ENCODE measurements at regions not wholly inside any gene's neighbourhood (a gene's known extent, or its start where the extent isn't known, plus 50 kb on each side); places are given as distances from the start of the nearest gene placed in this dataset.
A peak's percentile ranks its signal among the peaks of the same experiment; 100 is the strongest.
"Not testable (repeated sequence)": the region's sequence is repeated elsewhere in the genome, so short reads cannot be mapped to it uniquely, and the experiment has no call there.

DNA sequence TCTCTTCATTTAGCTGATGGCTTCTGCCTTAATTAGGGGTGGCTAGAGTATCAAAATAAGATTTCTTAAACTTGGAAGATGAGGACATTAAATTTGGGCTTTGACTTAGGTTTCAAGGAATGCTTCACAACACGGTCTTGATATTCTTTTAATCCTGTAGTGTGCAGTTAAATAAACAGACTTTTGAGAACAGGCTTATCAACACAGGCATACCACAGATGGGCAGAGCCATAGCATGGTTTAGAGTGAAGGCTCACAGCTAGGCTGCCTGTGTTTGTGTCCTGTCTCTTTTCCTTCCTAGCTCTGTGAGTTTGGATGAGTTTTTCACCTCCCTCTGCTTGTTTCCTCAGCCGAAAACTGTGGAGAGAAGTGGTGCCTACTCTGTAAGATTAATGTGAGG is 102.3 kb upstream of the IPO9 start:
- DNase-seq (ENCODE audit: missing footprints) (no peak), ATAC-seq (no peak)
- intact Hi-C loops (cut with DNase I), result no loop called here

DNA sequence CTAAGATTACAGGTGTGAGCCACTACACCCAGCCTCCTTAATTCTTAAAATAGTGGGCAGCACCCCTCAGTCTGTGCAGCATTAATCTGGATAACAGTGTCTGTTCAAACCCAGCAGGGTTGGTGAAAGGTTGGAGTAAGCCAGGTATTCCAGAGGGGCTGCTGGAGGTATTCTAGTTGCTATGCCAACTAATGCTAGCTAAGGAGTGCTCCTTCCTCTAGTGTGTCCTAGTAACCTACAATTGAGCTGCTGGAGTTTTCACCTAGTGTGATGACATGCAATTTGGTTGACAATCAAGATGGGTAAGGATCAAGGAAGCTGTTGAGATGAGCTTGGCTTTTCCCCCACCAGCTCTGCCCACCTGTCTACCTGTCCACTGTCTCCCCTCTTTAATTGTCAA is 100.2 kb upstream of the IPO9 start:
- ATAC-seq (no peak), DNase-seq (ENCODE audit: missing footprints) (no peak)
- intact Hi-C loops (cut with DNase I), result no loop called here

DNA sequence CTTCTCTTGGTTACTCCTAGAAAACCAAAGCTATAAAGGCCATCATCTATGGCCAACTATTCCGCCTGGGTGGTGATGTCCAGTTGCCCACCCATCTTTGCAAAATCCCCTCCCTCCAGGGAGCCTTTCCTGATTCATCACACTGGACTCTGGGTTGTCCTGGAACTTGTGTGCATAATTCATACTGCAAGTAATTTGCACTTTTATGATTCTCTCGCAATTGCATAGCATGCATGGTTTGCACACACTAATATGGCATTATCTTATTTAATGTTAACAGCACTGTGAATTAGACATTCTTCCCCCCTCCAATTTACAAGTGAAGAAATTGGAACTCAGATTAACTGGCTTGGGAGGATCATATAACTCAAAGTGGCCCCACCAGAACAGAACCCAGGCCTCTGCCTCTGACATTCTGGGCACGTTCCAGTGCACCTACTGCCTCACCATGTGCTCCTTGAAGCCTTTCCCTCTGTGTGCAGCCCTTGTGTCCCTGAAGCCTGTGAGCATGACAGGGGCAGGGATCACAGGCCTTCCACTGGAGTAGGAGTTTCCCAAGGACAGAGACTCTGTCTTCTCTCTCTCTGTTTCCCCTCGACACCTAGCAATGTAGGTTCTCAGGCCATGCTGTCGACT is 98.9 kb upstream of the IPO9 start:
- no peak for ATAC-seq
- no peak for DNase-seq (ENCODE audit: missing footprints)
- intact Hi-C loops (cut with DNase I), result no loop called here

DNA sequence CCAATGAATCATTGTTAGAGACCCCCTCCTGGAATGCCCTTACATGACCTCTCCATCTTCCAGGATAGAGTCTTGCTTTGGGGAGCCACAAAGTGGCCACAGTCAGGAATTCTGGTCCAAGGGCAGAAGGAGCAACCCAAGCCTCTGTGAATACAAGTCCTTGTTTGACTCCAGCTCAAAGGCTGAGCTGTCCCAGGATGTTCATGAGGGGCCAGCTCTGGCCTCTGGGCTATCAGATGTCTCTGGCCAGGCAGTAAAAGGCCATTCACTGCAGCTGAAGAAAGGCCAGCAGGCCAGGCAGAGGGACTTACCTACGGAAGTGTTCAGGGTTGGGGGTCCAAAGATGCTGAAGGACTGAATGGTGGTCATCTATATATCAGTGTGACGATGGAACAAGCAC is 98.3 kb upstream of the IPO9 start:
- intact Hi-C loops (cut with DNase I), result no loop called here
- ATAC-seq (peak; percentile 13), DNase-seq (ENCODE audit: missing footprints) (no peak)

DNA sequence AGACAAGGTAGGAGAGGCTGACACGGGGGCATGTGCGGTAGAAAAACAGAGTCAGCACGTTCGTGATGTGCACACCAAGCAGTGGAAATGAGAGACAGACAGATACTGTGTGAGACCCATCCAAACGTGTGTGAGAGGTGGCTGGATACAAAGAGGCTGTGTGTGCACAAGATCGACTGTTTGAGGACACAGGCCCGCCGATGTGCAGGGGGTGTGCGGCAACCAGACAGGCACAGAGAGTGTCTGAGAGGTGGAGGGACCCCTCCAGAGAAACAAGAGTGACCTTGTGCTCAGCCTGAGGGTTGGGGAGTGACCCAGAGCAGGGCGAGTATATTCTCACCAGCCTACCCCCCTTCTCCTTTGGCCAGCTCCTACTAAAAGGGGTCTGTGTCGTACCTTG is 97.8 kb upstream of the IPO9 start:
- ATAC-seq, result peak; percentile 14
- intact Hi-C loops (cut with DNase I), result no loop called here
- no peak for DNase-seq (ENCODE audit: missing footprints)

DNA sequence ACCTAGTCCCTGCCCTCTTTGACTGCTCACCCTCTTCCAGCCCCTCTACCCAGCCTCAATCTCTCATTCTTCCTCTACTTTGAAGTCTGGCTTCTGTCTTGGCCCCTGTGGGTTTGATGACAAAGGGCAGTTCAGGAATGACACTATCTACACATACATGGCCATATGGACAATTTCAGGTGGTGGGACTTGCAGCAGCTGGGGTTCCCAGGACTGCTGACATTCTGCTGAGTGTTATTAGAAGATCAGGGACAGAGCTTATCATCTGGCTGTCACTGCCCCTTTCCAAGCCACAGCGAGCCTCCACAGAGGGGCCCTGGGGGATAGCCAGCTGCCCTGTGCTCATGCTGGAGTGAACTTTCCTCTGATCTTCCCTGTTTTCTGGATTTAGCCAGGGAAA is 97.4 kb upstream of the IPO9 start:
- intact Hi-C loops (cut with DNase I), result no loop called here
- DNase-seq (ENCODE audit: missing footprints), result peak; percentile 87
- peak; percentile 90 for ATAC-seq

DNA sequence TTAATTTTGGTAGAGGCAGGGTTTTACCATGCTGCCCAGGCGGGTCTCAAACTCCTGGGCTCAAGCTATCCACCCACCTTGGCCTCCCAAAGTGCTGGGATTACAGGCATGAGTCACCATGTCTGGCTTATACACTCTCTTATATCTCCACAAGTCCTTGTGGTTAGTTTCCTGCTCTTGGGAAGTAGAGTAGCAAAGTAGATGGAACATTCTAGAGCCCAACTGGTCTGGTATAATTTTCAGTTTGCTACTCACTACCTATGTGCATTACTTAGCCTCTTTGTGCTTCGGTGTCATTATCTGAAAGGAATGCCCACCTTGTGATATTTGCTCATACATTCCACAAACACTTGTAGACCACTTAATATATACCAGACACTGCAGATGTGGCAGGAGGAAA is 96.6 kb upstream of the IPO9 start:
- no peak for DNase-seq (ENCODE audit: missing footprints)
- intact Hi-C loops (cut with DNase I), result no loop called here
- ATAC-seq, result no peak

DNA sequence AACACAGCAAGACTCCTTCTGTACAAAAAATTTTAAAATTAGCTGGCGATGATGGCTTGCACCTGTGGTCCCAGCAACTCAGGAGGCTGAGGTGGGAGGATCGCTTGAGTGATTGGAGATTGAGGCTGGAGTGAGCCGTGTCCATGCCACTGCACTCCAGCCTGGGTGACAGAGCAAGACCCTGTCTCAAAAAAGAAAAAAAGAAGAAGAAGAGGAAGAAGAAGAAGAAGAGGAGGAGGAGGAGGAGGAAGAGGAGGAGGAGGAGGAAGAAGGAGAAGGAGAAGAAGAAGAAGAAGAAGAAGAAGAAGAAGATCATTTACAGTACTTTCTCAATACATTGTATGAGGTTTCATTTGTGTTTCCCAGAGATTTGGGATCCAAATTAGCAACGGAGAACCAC is 94.7 kb upstream of the IPO9 start:
- intact Hi-C loops (cut with DNase I); ATAC-seq: not testable (repeated sequence)

DNA sequence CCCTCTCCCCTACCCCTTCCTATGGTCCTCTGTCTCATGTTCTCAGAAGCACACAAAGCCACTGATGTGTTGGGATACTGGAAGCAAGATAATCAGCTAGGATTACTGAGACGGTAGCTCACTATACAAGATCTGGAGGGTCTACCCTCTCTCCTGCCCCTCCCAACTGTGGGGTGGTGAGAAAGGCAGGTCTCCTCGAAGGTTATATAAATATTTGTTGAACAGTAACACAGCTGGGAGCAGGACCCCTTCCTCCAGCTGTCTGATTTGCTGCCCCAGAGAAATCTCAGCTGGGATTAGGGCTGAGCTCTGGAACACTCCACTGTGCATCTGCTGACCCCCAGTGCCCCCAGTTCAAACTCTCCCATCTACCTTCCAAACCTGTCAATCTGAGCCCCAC is 94.2 kb upstream of the IPO9 start:
- intact Hi-C loops (cut with DNase I), result loop anchor here (5.0 kb wide), 1 partner anchor 38 kb away; no protein-coding TSS in a partner anchor
- DNase-seq (ENCODE audit: missing footprints), result no peak
- no peak for ATAC-seq

More for the DNA sequence above, 94.7 kb upstream of the IPO9 start:
- not testable (repeated sequence) for DNase-seq (ENCODE audit: missing footprints)

DNA sequence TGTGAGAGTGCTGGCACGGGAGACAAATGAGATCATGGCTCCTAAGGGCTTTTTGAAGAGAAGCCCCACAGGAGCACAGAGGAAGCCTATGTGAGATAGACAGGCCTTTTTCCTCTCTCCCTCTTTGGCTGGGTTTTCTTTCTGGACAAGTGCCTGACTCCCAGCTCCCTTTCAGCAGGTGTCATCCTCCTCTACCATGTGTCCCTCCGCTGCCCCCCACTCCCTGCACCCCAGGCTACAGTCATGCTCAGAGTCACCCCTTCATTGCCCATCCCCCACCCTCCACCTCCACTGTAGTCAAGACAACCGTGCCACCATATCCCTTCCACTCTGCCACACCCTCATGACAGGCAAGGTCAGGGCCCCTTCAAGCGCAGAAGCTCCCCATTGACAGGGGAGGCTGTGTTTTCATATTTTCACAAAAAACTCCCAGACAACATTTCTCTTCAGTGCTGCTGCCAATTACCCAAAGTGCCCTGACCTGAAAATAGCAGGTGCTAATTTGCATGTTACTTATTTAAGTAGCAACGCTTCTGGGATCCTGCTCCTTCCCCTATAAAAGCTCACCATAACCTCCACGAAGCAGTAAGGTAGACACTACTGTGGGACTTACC is 92.1 kb upstream of the IPO9 start:
- no peak for ATAC-seq
- DNase-seq (ENCODE audit: missing footprints), result no peak
- intact Hi-C loops (cut with DNase I), result loop anchor here (5.0 kb wide), 1 partner anchor 35 kb away; no protein-coding TSS in a partner anchor

DNA sequence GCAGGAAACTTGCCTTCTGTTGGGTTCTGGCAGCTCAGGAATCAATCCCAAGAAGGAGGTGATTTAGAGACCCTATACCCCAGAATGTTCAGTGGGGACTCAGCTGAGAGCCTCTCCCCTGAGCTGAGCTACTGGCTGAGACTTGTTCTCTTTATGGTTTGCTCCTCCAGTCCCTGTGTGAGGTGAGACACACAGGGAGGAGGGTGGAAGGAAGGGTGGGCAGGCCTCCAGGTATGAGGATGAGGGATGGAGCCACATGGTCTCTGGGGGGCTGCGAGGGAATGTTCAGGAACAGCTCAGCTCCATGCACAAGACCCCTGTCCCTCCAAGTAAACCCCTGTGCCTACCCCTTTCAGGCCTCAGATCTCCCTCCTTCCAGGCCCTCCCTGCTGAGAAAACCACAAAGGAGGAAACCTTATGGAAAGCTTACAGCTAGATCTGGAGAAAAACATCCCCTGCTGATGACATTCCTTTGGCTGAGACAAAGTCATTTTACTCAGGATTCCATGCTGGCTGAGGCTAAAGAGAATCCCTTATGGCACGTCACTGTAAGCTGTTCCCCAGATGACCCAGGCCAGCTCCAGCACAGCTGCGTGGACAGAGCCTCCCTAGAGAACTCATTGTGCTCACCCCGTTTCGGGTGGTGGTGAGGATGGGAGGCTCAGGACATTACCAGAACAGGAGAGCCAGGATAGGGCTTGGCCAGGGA is 91.5 kb upstream of the IPO9 start:
- DNase-seq (ENCODE audit: missing footprints), result peak; percentile 85
- intact Hi-C loops (cut with DNase I), result loop anchor here (1.0 to 5.0 kb wide), 3 partner anchors 24 to 53 kb away; no protein-coding TSS in a partner anchor
- ATAC-seq, result peak; percentile 87

DNA sequence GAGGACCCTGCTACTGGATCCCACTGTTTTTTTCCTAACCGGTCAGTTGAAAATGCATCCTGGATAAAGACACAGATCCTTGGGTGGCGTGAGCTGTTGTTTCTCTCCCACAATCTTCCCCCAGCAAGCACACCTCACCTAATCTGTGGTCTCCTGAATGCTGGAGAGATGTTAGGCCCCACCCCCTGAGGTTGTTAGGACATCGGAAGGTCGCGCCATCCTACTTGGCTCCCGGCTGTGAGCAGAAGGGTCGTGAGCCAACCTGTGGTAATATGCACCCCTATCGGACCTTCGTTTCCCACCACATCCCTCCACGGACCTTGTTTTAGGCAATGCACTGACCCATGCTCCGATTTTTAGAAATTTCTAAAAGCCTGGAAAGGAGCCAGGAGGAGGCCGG is 89.9 kb upstream of the IPO9 start:
- intact Hi-C loops (cut with DNase I), result loop anchor here (1.0 to 5.0 kb wide), 3 partner anchors 30 to 52 kb away; no protein-coding TSS in a partner anchor
- DNase-seq (ENCODE audit: missing footprints) (no peak), ATAC-seq (peak; percentile 26)

DNA sequence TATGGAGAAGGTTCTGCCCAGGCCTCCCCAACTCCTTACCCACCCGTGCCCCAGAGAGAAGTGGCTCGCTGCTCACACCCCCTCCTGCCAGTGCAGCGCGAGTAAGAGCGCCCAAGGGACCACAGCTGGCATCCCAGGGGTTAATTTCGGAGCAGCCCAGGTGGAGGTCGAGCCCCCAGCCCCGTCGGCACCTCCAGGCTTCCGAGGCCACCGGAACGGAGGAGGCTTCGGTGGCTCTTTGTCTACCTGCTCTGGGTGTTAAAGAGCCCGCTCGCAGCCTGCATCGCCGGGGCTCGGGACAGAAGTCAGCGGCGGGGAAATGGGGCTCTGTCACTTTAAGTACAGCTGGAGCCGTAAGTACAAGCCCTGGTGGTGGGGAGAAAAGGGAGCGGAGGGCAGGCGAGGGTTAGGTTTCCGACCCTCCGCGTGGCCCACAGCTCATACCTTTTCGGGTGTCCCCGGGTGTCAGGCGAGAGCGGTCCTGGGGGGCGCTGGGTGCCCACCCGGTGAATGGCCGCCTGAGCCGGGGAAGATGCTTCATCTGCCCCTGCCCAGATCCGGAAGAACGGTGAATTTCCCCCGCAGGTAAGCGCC is 89.4 kb upstream of the IPO9 start:
- peak; percentile 54 for ATAC-seq
- intact Hi-C loops (cut with DNase I), result loop anchor here (1.0 to 5.0 kb wide), 3 partner anchors 30 to 51 kb away; no protein-coding TSS in a partner anchor
- DNase-seq (ENCODE audit: missing footprints), result peak; percentile 83

DNA sequence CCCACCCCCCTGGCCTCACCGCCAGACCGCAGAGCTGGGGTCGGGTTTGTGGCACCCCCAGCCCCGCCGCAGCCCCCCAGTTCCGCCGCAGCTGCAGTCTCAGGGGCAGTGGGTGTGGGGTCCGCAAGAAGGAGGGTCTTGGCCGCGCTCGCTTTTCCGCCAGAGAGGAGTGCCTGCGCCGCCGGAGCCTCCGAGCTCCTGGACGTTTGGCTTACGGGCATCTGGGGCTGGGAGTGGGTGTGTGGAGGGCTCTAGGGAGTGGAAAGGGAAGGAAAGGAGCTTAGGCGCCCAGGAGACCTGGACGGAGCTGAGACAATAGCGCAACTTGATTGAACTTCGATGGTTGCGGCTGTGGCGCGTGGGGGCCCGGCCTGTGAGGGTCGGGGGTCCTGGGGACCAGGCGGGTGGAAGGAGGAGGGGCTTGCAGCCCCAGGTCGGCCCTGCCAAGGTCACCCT is 88.8 kb upstream of the IPO9 start:
- DNase-seq (ENCODE audit: missing footprints), result no peak
- intact Hi-C loops (cut with DNase I), result no loop called here
- ATAC-seq, result no peak

DNA sequence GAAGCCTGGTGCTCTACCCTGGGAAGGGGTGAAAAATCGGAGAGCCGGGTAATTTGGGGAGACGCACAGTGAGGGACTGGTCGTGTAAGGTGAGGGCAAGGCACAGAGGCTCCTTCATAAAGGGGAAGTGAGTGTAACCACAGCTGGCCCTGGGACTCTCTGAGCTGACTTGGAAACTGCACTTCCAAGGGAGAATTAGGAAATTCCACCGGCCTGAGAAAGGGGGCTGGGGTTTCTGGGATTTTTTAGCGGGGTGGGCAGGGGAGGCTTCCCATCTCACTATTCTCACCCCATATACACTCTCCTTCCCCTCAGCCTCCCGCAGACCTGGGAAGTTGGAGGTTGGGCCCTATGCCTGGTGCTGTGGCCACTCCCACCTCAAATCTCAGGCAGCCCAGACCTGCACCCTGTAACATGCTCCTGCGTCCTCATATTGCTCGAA is 88.3 kb upstream of the IPO9 start:
- ATAC-seq, result peak; percentile 17

DNA sequence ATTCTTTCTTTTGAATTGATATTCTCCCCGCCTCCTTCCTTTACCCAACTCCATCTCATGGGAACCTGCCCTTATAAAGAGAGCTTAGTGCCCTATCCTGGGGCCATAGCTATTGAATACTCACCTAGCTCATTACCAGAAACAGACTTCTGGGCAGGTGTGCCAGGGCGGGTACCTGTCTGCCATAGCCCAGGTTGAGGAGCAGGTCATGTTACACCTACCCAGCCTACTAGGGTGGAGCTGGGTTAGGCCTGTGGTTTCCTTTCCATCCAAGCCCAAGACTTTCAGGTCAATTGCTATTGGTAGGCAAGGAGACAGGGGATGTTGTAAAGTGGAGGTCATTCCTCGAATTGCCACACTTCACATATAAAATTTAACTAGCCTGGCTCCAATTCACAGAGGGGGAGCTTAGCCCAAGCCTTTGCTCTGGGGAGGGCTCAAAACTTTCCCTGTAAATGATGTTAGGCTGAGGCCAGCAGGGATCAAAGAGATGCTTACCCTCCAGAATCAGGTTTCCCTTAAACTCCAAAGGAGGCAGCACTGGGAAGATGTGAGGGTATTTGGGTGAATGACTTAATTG is 87.1 kb upstream of the IPO9 start:
- ATAC-seq (no peak), DNase-seq (ENCODE audit: missing footprints) (no peak)
- intact Hi-C loops (cut with DNase I), result no loop called here

More for the DNA sequence above, 88.3 kb upstream of the IPO9 start:
- peak; percentile 66 for DNase-seq (ENCODE audit: missing footprints)
- intact Hi-C loops (cut with DNase I), result no loop called here

DNA sequence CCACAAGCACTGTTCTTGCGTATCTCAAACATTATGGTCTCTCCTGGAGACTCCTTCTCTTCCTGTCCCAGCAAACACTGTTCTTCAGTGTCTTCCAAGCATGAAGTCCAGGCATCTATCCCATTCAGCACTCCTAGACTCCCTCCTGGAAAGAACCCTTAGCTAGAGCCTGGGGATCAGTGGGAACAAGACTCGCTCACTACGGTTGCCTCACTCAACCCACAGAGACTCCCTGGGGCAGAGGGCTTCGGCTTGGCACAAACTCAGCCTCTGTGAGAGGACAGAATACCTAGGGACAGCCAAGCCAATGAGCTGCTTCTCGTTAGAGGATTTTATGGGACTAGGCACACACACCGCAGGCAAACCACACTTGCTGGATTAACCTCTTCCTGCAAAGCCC is 86.5 kb upstream of the IPO9 start:
- ATAC-seq, result peak; percentile 34
- intact Hi-C loops (cut with DNase I), result no loop called here
- DNase-seq (ENCODE audit: missing footprints), result no peak

DNA sequence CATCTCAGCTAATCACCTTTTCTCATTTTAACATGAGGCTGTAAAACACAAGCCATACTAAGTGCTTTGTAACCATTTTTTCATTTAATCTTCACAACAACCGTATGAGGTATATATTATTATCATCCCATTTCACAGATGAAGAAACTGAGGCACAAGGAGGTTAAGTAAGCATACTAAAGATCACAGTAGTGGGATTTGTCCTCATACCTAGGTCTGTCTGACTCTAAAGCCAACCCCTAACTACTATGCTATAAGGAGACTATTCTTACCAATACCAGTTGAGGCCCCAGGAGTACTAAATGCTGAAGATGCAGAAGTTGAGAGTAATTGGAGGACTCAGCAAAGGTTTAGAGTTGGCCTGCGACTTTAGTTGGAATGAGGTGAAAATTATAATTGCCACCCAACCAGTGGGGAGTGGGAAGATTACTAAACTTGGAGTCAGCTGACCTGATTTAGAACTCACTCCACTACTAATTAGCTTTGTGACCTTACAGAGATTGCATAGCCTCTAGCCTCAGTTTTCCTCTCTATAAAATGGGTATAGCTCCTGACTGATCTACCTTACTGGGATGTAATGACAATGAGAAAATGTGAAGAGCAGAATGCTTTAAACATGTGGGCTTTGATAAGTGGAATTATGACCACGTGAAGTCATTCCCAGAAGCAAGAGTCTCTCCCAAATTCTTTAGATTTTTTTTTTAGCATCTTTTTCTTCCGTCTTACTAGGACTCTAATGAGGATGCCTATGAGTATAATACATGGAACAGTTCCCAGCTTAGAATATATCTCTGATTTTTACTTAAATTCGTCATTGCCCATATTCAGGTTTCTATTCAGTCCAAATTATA is 85.8 kb upstream of the IPO9 start:
- ATAC-seq (no peak), DNase-seq (ENCODE audit: missing footprints) (no peak)
- intact Hi-C loops (cut with DNase I), result no loop called here
